Small intestine (tissue), 7 donors: ENCODE measurements at regions not wholly inside any gene's neighbourhood (a gene's known extent, or its start where the extent isn't known, plus 50 kb on each side); places are given as distances from the start of the nearest gene placed in this dataset.

Experiments
- DNase-seq, 2 donors: peaks; one replicate each; pipeline versions ENCODE4 v3.0.0 to v3.0.0-alpha.2; 2013
- FAIRE-seq: peaks from 2 replicates; lab custom pipeline; 2012; peaks lifted over from hg19 to GRCh38; lab: Jason Lieb, UNC
- H3K27ac ChIP-seq, 3 donors: one replicate each; pipeline ENCODE4 v1.5.1; 2013; ENCODE audit warnings: low read length in 2 of 3, mild to moderate bottlenecking in 2 of 3, control low read depth in 1 of 3, inconsistent platforms in 1 of 3, low read depth in 1 of 3, moderate library complexity in 1 of 3
- H3K27me3 ChIP-seq, 3 donors: one replicate each; pipeline ENCODE4 v1.6.1; 2013; ENCODE audit warnings: low read length in 3 of 3, inconsistent platforms in 1 of 3; ENCODE audit not compliant: control insufficient read depth in 3 of 3, insufficient read depth in 3 of 3
- H3K36me3 ChIP-seq, 3 donors: one replicate each; pipeline ENCODE4 v1.6.1; 2013; ENCODE audit warnings: low read length in 3 of 3, inconsistent platforms in 1 of 3, low read depth in 1 of 3, mild to moderate bottlenecking in 1 of 3, moderate library complexity in 1 of 3; ENCODE audit not compliant: control insufficient read depth in 3 of 3, insufficient read depth in 2 of 3
- H3K4me1 ChIP-seq, 3 donors: one replicate each; pipeline ENCODE4 v1.6.1; 2013; ENCODE audit warnings: low read length in 2 of 3, inconsistent platforms in 1 of 3, low read depth in 1 of 3, mild to moderate bottlenecking in 1 of 3, moderate library complexity in 1 of 3; ENCODE audit not compliant: control insufficient read depth in 3 of 3, insufficient read depth in 2 of 3
- H3K4me3 ChIP-seq, 3 donors: one replicate each; pipeline ENCODE4 v1.5.1; 2013; ENCODE audit warnings: low read length in 3 of 3, control low read depth in 1 of 3, inconsistent platforms in 1 of 3, low read depth in 1 of 3, mild to moderate bottlenecking in 1 of 3, moderate library complexity in 1 of 3
- H3K9me3 ChIP-seq, 2 donors: one replicate each; pipeline ENCODE4 v1.6.1; 2013; ENCODE audit warnings: low read depth in 1 of 2, low read length in 1 of 2; ENCODE audit not compliant: control insufficient read depth in 2 of 2, insufficient read depth in 1 of 2
- WGBS, 3 donors: extraction: QIAGEN DNeasy Blood & Tissue Kit; methylation state at CpG; one replicate each; pipeline ENCODE4 v1.1.7; 2013; 5-methylcytosine and 5-hydroxymethylcytosine counted together
- donor health status: healthy with polysubstance abuse.
- donor health status: control.
- donor health status: control.
- donor health status: Bipolar disorder and iron deficiency.
- donor health status: healthy.

- FAIRE-seq, result no peak
- no peak for DNase-seq
- no peaks in the 10 kb centered on the region for H3K4me1 ChIP-seq
- WGBS, 3 donors, result 89 to 91% (median 91%) methylated on average over 8 of the region's 8 CpGs
- no peak overlapping the region for H3K27ac ChIP-seq
- H3K27me3 ChIP-seq, result no peaks in the 10 kb centered on the region
- peaks cover 0 to 7% of the 10 kb centered on the region in 2 donors for H3K9me3 ChIP-seq
- H3K36me3 ChIP-seq, result no peaks in the 10 kb centered on the region
- no peak overlapping the region for H3K4me3 ChIP-seq
Measured at GRCh38 chr6:168164462-168165061, 85.5 kb upstream of the FRMD1 start.

GRCh38 chr6:168163096-168163731 is 84.2 kb upstream of the FRMD1 start:
- Histone ChIP-seq H3K4me1 (peaks cover 0 to 4% (median 0%) of the 10 kb centered on the region in 3 donors), H3K4me3 (no peak overlapping the region), H3K9me3 (peaks cover 0 to 7% of the 10 kb centered on the region in 2 donors), H3K27ac (no peak overlapping the region), H3K27me3 (no peaks in the 10 kb centered on the region), H3K36me3 (no peaks in the 10 kb centered on the region)
- FAIRE-seq (no peak), DNase-seq (no peak)
- 64 to 88% (median 85%) methylated on average over 14 of the region's 14 CpGs for WGBS, 3 donors

DNA sequence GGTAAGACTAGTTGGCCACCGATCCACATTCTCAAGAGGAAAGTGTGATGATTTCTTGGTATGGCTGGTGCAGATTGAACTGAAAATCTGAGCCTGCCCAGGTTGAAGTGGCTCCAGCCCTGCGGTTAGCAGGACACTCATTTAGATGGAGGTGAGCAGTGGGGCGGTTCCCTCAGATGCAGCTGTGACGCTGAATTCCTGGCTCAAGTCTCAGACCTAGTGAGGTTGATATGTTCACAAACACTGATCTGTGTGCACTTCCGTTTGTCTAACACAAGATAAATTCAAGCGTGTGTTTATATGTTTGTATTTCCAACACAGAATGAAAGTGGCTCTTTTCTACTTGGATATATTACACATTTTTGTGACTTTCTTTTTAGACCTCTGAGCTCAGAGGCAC is 83.4 kb upstream of the FRMD1 start:
- Histone ChIP-seq H3K4me3 (no peak overlapping the region), H3K27me3 (no peaks in the 10 kb centered on the region), H3K9me3 (peaks cover 0 to 3% of the 10 kb centered on the region in 2 donors), H3K4me1 (peaks cover 0 to 12% (median 0%) of the 10 kb centered on the region in 3 donors), H3K27ac (no peak overlapping the region), H3K36me3 (no peaks in the 10 kb centered on the region)
- FAIRE-seq, result no peak
- no peak for DNase-seq
- 83 to 84% (median 84%) methylated on average over 6 of the region's 6 CpGs for WGBS, 3 donors

DNA sequence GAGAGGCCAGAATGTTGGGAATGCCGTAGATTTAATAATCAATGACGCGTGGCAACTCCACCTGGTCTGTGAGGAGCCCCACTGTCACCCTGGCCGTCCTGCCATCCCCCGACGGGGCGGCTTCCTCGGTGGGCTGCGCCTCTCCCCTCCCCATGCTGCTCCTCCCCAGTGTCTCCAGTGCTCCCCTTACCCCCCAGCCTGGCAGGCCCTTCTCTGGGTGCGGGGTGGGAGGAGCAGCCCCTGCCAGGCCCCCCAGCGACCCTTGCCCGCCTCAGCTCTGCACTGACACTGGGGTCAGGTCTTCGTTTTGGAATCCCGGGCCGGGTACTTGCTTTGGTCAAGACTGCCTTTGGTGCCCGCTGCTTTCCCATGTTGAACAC is 82.3 kb upstream of the FRMD1 start:
- no peaks in the 10 kb centered on the region for H3K9me3 ChIP-seq
- FAIRE-seq, result no peak
- no peaks in the 10 kb centered on the region for H3K27me3 ChIP-seq
- H3K36me3 ChIP-seq, result no peaks in the 10 kb centered on the region
- peaks cover 0 to 22% (median 0%) of the 10 kb centered on the region in 3 donors for H3K4me1 ChIP-seq
- 95 to 96% (median 96%) methylated on average over 16 of the region's 16 CpGs for WGBS, 3 donors
- no peak overlapping the region for H3K27ac ChIP-seq
- H3K4me3 ChIP-seq, result no peak overlapping the region
- no peak for DNase-seq

DNA sequence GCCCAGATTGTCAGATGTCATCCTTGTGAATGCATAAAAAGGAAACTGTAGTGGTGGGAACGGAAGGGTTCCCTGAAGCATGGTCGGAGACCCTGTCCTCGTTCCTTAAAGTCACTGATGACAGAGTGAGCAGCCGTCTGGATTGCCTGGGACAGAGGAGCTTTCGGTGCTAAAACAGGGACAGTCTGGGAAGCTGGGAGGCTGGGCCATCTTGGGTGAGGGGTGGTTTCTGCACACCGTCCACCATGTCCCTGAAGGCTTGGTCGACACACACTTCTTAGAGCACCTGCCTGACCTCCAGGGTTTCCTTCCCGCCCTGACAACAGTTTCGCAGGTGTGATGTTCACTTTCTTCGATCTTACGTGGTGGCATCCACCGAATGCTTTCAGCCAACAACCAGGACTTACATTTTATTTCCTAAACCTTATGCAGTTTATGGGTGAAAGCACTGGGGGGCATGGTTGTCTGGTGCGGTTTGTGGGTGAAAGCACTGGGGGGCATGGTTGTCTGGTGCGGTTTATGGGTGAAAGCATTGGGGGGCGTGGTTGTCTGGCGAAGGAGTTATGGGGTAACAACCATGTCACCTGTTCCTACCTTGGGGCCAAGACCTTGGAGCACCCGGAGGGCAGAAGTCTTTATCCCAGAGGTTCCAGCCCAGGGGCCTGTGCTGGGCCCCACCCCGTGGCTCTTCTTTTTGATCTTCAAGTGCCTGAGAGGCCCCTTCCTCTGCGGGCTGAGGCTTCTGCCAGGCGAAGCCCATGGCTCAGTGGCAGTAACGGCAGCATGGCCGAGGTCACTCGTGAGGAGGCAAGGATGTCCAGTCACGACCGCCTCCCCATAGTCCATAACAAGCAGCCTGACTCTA is 81.7 kb upstream of the FRMD1 start:
- Histone ChIP-seq H3K9me3 (no peaks in the 10 kb centered on the region), H3K36me3 (no peaks in the 10 kb centered on the region), H3K4me3 (no peak overlapping the region), H3K27me3 (no peaks in the 10 kb centered on the region), H3K27ac (no peak overlapping the region), H3K4me1 (peaks cover 0 to 22% (median 0%) of the 10 kb centered on the region in 3 donors)
- 91 to 94% (median 93%) methylated on average over 25 of the region's 25 CpGs for WGBS, 3 donors
- FAIRE-seq (no peak), DNase-seq (no peak)

DNA sequence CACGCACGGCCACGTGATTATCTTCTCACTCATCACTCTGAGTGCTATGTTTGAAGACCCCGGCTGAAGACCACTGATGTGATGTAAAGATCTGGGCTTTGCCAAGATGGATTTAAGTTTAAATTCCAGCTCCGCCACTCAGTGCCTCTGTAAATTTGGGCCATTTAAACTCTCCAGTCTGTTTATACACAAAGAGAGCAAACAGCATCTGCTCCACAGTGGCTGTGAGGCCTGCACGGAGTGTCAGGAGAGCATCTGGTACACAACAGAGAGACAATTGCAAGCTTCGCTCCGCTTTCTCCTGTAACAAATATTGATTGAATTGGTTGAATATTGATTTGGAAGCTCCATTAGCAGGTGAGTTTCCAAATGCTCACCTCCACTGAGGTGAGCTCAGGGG is 80.5 kb upstream of the FRMD1 start:
- no peaks in the 10 kb centered on the region for H3K9me3 ChIP-seq
- FAIRE-seq (no peak), DNase-seq (no peak)
- 81 to 94% (median 90%) methylated on average over 8 of the region's 8 CpGs for WGBS, 3 donors
- no peaks in the 10 kb centered on the region for H3K36me3 ChIP-seq
- peaks cover 0 to 28% (median 0%) of the 10 kb centered on the region in 3 donors for H3K4me1 ChIP-seq
- H3K4me3 ChIP-seq, result no peak overlapping the region
- H3K27ac ChIP-seq, result no peak overlapping the region
- peaks cover 0 to under 1% (median 0%) of the 10 kb centered on the region in 3 donors for H3K27me3 ChIP-seq

- 89 to 94% (median 90%) methylated on average over 11 of the region's 11 CpGs for WGBS, 3 donors
- DNase-seq (no peak), FAIRE-seq (no peak)
- no peaks in the 10 kb centered on the region for H3K9me3 ChIP-seq
- no peak overlapping the region for H3K27ac ChIP-seq
- H3K36me3 ChIP-seq, result no peaks in the 10 kb centered on the region
- peaks cover 0 to 28% (median 0%) of the 10 kb centered on the region in 3 donors for H3K4me1 ChIP-seq
- H3K4me3 ChIP-seq, result no peak overlapping the region
- peaks cover 0 to 3% (median 0%) of the 10 kb centered on the region in 3 donors for H3K27me3 ChIP-seq
Measured at GRCh38 chr6:168158980-168159349, 80.0 kb upstream of the FRMD1 start.

DNA sequence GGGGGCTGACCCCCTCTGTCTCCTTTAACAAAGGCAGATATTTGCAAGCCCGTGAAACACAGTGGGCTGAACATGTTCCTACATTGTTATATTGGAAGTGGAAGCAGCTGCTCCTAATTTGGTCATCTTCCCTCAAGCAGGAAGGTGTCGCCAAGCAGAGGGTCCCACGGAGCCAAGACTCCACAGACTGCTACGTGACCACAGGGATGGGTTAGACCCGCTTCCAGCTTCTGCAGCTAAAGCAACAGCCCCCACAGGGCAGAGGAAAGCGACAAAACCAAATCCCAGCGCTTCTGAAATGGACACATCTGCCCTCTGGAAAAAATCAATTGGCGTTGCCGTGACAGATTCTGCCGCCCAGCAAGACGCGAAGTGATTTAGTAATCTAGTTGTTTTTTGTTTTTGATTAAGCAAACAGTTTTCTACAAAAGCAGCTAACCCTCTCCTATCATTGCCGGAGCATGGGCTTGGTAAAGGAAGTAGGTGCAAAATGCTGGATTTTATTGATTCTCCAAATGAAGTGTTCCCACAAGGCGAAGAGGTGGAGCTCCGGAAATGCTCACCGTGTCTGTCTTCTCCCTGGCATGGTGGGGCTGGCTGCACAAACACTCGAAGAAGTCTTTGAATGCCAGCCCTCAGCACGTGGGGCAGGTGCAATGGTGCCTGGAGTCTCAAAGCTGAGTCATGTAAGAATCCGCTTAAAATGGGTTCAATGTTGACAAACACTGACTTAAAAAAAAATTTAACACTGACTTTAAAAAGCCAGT is 79.4 kb upstream of the FRMD1 start:
- H3K4me1 ChIP-seq, result peaks cover 0 to 28% (median 0%) of the 10 kb centered on the region in 3 donors
- no peak overlapping the region for H3K4me3 ChIP-seq
- 58 to 78% (median 70%) methylated on average over 19 of the region's 19 CpGs for WGBS, 3 donors
- H3K9me3 ChIP-seq, result no peaks in the 10 kb centered on the region
- DNase-seq (no peak), FAIRE-seq (no peak)
- H3K27me3 ChIP-seq, result peaks cover 0 to 3% (median 0%) of the 10 kb centered on the region in 3 donors
- no peak overlapping the region for H3K27ac ChIP-seq
- no peaks in the 10 kb centered on the region for H3K36me3 ChIP-seq
